HepG2 (cell line): ENCODE measurements at regions not wholly inside any gene's neighbourhood (a gene's known extent, or its start where the extent isn't known, plus 50 kb on each side); places are given as distances from the start of the nearest gene placed in this dataset.
A peak's percentile ranks its signal among the peaks of the same experiment; 100 is the strongest.

Experiments
- ADNP ChIP-seq: sonication (generic); formaldehyde crosslinking; IDR thresholded peaks from 2 replicates; pipeline ENCODE4 v1.4.0; 2020; ENCODE audit warnings: missing genetic modification reagents
- BCL6 ChIP-seq: IDR thresholded peaks from 2 replicates; pipeline ENCODE4 v1.6.1; 2016; ENCODE audit warnings: missing genetic modification reagents, missing compliant biosample characterization
- ESRRA ChIP-seq: sonication (generic); formaldehyde crosslinking; IDR thresholded peaks from 2 replicates; pipeline ENCODE4 v1.5.1; 2020; ENCODE audit warnings: mild to moderate bottlenecking, low read depth, missing genetic modification reagents
- FOSL1 ChIP-seq: sonication (generic); formaldehyde crosslinking; IDR thresholded peaks from 2 replicates; pipeline ENCODE4 v1.9.0; 2021; ENCODE audit warnings: missing genetic modification reagents, borderline replicate concordance
- KAT8 ChIP-seq: IDR thresholded peaks from 2 replicates; pipeline ENCODE4 v1.6.1; 2016; ENCODE audit warnings: missing genetic modification reagents, missing compliant biosample characterization
- MED13 ChIP-seq: sonication (generic); formaldehyde crosslinking; IDR thresholded peaks from 2 replicates; pipeline ENCODE4 v1.5.0; 2020; ENCODE audit warnings: missing genetic modification reagents
- SKI ChIP-seq: fragments of 450-650 bp; IDR thresholded peaks from one replicate; pipeline ENCODE4 v1.6.1; 2018; ENCODE audit warnings: mild to moderate bottlenecking; ENCODE audit not compliant: partially characterized antibody
- TMF1 ChIP-seq: sonication (generic); formaldehyde crosslinking; IDR thresholded peaks from 2 replicates; pipeline ENCODE4 v1.8.1; 2022; ENCODE audit warnings: low read depth, missing genetic modification reagents
- TRAFD1 ChIP-seq: sonication (generic); formaldehyde crosslinking; IDR thresholded peaks from 2 replicates; pipeline ENCODE4 v1.5.1; 2020; ENCODE audit warnings: missing genetic modification reagents, mild to moderate bottlenecking, borderline replicate concordance
- U2AF1 ChIP-seq: fragments of 200-400 bp; formaldehyde crosslinking; optimal IDR thresholded peaks from 2 replicates; pipeline ENCODE3; 2017; ENCODE audit warnings: mild to moderate bottlenecking, low read depth, low read length
- ZBTB46 ChIP-seq: sonication (generic); formaldehyde crosslinking; IDR thresholded peaks from 2 replicates; pipeline ENCODE4 v1.4.0; 2020; ENCODE audit warnings: mild to moderate bottlenecking, missing genetic modification reagents, borderline replicate concordance
- ZFP1 ChIP-seq: IDR thresholded peaks from 2 replicates; pipeline ENCODE4 v1.6.1; 2016
- ZFP41 ChIP-seq: sonication (generic); formaldehyde crosslinking; IDR thresholded peaks from 2 replicates; pipeline ENCODE4 v1.4.0; 2020; ENCODE audit warnings: mild to moderate bottlenecking, missing genetic modification reagents, borderline replicate concordance
- ZKSCAN1 ChIP-seq: fragments of 150-350 bp; IDR thresholded peaks from 2 replicates; pipeline ENCODE4 v1.6.1; 2014; ENCODE audit warnings: low read length
- ZNF232 ChIP-seq: sonication (generic); formaldehyde crosslinking; IDR thresholded peaks from 2 replicates; pipeline ENCODE4 v1.4.0; 2020; ENCODE audit warnings: missing genetic modification reagents, borderline replicate concordance
- ZNF234 ChIP-seq: sonication (generic); formaldehyde crosslinking; conservative IDR thresholded peaks from 2 replicates; pipeline ENCODE4 v1.5.1; 2020; ENCODE audit warnings: mild to moderate bottlenecking, missing genetic modification reagents
- ZNF644 ChIP-seq: IDR thresholded peaks from 2 replicates; pipeline ENCODE4 v1.6.1; 2016; ENCODE audit warnings: low read depth
- ZXDC ChIP-seq: sonication (generic); formaldehyde crosslinking; IDR thresholded peaks from 2 replicates; pipeline ENCODE4 v1.5.0; 2020; ENCODE audit warnings: mild to moderate bottlenecking, missing genetic modification reagents
- TF ChIP-seq, protein P1 (sequence below): sonication (generic); formaldehyde crosslinking; IDR thresholded peaks from 2 replicates; pipeline ENCODE4 v1.4.0; 2020; ENCODE audit warnings: mild to moderate bottlenecking, missing genetic modification reagents

GRCh38 chr6:137810554-137811120 lies 56.4 kb upstream of the TNFAIP3 start (continued):
- TF ChIP-seq, protein P1, sequence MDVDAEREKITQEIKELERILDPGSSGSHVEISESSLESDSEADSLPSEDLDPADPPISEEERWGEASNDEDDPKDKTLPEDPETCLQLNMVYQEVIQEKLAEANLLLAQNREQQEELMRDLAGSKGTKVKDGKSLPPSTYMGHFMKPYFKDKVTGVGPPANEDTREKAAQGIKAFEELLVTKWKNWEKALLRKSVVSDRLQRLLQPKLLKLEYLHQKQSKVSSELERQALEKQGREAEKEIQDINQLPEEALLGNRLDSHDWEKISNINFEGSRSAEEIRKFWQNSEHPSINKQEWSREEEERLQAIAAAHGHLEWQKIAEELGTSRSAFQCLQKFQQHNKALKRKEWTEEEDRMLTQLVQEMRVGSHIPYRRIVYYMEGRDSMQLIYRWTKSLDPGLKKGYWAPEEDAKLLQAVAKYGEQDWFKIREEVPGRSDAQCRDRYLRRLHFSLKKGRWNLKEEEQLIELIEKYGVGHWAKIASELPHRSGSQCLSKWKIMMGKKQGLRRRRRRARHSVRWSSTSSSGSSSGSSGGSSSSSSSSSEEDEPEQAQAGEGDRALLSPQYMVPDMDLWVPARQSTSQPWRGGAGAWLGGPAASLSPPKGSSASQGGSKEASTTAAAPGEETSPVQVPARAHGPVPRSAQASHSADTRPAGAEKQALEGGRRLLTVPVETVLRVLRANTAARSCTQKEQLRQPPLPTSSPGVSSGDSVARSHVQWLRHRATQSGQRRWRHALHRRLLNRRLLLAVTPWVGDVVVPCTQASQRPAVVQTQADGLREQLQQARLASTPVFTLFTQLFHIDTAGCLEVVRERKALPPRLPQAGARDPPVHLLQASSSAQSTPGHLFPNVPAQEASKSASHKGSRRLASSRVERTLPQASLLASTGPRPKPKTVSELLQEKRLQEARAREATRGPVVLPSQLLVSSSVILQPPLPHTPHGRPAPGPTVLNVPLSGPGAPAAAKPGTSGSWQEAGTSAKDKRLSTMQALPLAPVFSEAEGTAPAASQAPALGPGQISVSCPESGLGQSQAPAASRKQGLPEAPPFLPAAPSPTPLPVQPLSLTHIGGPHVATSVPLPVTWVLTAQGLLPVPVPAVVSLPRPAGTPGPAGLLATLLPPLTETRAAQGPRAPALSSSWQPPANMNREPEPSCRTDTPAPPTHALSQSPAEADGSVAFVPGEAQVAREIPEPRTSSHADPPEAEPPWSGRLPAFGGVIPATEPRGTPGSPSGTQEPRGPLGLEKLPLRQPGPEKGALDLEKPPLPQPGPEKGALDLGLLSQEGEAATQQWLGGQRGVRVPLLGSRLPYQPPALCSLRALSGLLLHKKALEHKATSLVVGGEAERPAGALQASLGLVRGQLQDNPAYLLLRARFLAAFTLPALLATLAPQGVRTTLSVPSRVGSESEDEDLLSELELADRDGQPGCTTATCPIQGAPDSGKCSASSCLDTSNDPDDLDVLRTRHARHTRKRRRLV = 0 out of 2 replicates have a peak, but pooled peaks have one; percentile 38
- TF ChIP-seq FOSL1 (no peak), MED13 (CRISPR knock-in tag) (no peak; the same call in 1 of the 2 replicates), ZNF232 (CRISPR knock-in tag) (0 out of 2 replicates have a peak, but pooled peaks have one; percentile 22), ZNF644 (CRISPR knock-in tag) (peak; percentile 89), ZKSCAN1 (peak; percentile 45; the same call in 1 of the 2 replicates), ZFP1 (CRISPR knock-in tag) (0 out of 2 replicates have a peak, but pooled peaks have one; percentile 20), ESRRA (CRISPR knock-in tag) (peak; percentile 43; the same call in 1 of the 2 replicates), ADNP (CRISPR knock-in tag) (peak; percentile 100), TMF1 (CRISPR knock-in tag) (0 out of 2 replicates have a peak, but pooled peaks have one; percentile 16), BCL6 (CRISPR knock-in tag) (peak; percentile 50), ZBTB46 (CRISPR knock-in tag) (no peak; the same call in 1 of the 2 replicates), ZFP41 (no peak), ZXDC (CRISPR knock-in tag) (no peak), KAT8 (CRISPR knock-in tag) (peak; percentile 29; the same call in 1 of the 2 replicates), U2AF1 (no peak), SKI (no peak), ZNF234 (CRISPR knock-in tag) (no peak), TRAFD1 (0 out of 2 replicates have a peak, but pooled peaks have one; percentile 14)
